Suprapubic skin (tissue), 3 donors: ENCODE measurements at regions not wholly inside any gene's neighbourhood (a gene's known extent, or its start where the extent isn't known, plus 50 kb on each side); places are given as distances from the start of the nearest gene placed in this dataset.

Experiments used
- CTCF ChIP-seq, 2 donors: fragments of 200-600 bp in 1 of 2; fragments of 450-650 bp in 1 of 2; sonication (generic) in 1 of 2; IDR thresholded peaks; one replicate each; pipeline ENCODE4 v1.5.1; 2016 to 2019; ENCODE audit warnings: antibody characterized with exemption in 2 of 2, mild to moderate bottlenecking in 1 of 2, moderate library complexity in 1 of 2
- EP300 ChIP-seq: sonication (generic); formaldehyde crosslinking; IDR thresholded peaks from one replicate; pipeline ENCODE4 v1.6.1; 2017; ENCODE audit warnings: antibody characterized with exemption
- POLR2A ChIP-seq, 2 donors: fragments of 450-650 bp; IDR thresholded peaks; one replicate each; pipeline ENCODE4 v1.6.1; 2017; ENCODE audit warnings: antibody characterized with exemption in 2 of 2, mild to moderate bottlenecking in 2 of 2, moderate library complexity in 2 of 2

- TF ChIP-seq CTCF (IDR thresholded peaks at IDR 0.05): no peak
- TF ChIP-seq POLR2A (IDR thresholded peaks at IDR 0.05): no peak
- TF ChIP-seq EP300: no peak
These were observed 605.4 kb downstream of the MED13L start for GRCh38 chr12:115672086-115672485.
